ENCODE measurements at regions not wholly inside any gene's neighbourhood (a gene's known extent, or its start where the extent isn't known, plus 50 kb on each side); places are given as distances from the start of the nearest gene placed in this dataset.
"Not testable (repeated sequence)": the region's sequence is repeated elsewhere in the genome, so short reads cannot be mapped to it uniquely, and the experiment has no call there.

DNA sequence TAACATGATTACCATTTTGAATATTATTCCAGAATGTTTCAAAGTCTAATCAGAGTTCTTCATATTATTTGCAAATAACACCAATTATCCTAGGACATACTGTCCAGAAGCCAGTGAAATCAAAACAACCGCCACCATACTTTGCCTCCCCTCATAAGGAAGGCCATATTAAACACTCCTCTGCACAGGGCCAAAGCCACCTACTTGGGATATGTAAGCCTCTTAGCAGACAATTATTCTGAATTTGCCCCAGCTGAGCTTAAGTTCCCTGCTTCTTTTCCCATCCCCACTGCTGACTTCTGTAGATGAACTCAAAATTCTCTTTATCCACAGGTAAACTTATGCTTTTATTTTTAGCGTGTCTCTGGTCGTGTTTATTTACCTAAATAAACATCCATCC is 374.0 kb downstream of the KIF2B start:
- no peaks in the 10 kb centered on the region for H3K79me1 ChIP-seq (replicated peaks; ENCODE audit: low read length, poor library complexity, severe bottlenecking)
- H2AFZ ChIP-seq (ENCODE audit: low read depth, low read length) = no peak overlapping the region

DNA sequence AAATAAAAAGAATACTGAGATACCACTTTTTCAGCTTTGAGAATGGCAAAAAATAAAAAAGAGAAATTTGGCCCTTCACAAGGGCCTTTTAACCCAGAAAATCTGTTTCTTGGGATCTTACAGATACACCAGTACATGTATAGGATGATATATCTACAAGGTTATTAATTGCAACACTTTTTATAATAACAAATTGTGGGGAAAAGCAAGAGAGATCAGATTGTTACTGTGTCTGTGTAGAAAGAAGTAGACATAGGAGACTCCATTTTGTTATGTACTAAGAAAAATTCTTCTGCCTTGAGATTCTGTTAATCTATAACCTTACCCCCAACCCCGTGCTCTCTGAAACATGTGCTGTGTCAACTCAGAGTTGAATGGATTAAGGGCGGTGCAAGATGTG is 378.7 kb downstream of the KIF2B start:
- not testable (repeated sequence) for H2BK15ac ChIP-seq (ENCODE audit: low read depth, poor library complexity, severe bottlenecking); H3K9ac ChIP-seq (ENCODE audit: low read length); H3K18ac ChIP-seq (ENCODE audit: low read depth in 1 of 2, low read length in 2 of 2); H3K36me3 ChIP-seq (ENCODE audit: control insufficient read depth in 1 of 2, insufficient read depth in 2 of 2, low read depth in 1 of 2, low read length in 2 of 2); H2BK5ac ChIP-seq (ENCODE audit: low read depth, low read length, poor library complexity, severe bottlenecking); H2AK5ac ChIP-seq (ENCODE audit: low read length, severe bottlenecking); H3K14ac ChIP-seq (ENCODE audit: low read length in 2 of 2); H3K9me3 ChIP-seq (ENCODE audit: control insufficient read depth, low read length); H3K79me1 ChIP-seq (replicated peaks; ENCODE audit: low read length, poor library complexity, severe bottlenecking); H3K23ac ChIP-seq (ENCODE audit: low read length in 2 of 2); H3K27ac ChIP-seq (ENCODE audit: low read length, poor library complexity, severe bottlenecking); H3K4ac ChIP-seq (ENCODE audit: low read depth in 1 of 2, low read length in 2 of 2); H2BK12ac ChIP-seq (ENCODE audit: low read length in 2 of 2); H4K91ac ChIP-seq (ENCODE audit: low read length); H3K4me1 ChIP-seq (ENCODE audit: control insufficient read depth, insufficient read depth, low read depth, low read length); H3K27me3 ChIP-seq (ENCODE audit: control insufficient read depth in 1 of 2, insufficient read depth in 1 of 2, low read length in 2 of 2); H2AFZ ChIP-seq (ENCODE audit: low read depth, low read length); H3K4me3 ChIP-seq (ENCODE audit: insufficient read depth in 1 of 2, low read depth in 1 of 2, low read length in 2 of 2); H2BK120ac ChIP-seq (ENCODE audit: low read depth, low read length); H3K4me2 ChIP-seq (ENCODE audit: low read length, poor library complexity, severe bottlenecking); DNase-seq; H4K8ac ChIP-seq (ENCODE audit: low read length)
- WGBS = no CpG with 5 or more reads among the region's 2 CpGs

More for the DNA sequence above, 374.0 kb downstream of the KIF2B start:
- Histone ChIP-seq H4K8ac (ENCODE audit: low read length) (no peak overlapping the region), H3K27me3 (ENCODE audit: control insufficient read depth in 1 of 2, insufficient read depth in 1 of 2, low read length in 2 of 2) (no peaks in the 10 kb centered on the region), H2BK5ac (ENCODE audit: low read depth, low read length, poor library complexity, severe bottlenecking) (no peak overlapping the region), H3K14ac (ENCODE audit: low read length in 2 of 2) (no peak overlapping the region), H3K4ac (ENCODE audit: low read depth in 1 of 2, low read length in 2 of 2) (no peak overlapping the region), H3K9ac (ENCODE audit: low read length) (no peak overlapping the region), H3K27ac (ENCODE audit: low read length, poor library complexity, severe bottlenecking) (no peak overlapping the region), H3K23ac (ENCODE audit: low read length in 2 of 2) (no peak overlapping the region), H3K4me1 (ENCODE audit: control insufficient read depth, insufficient read depth, low read depth, low read length) (no peaks in the 10 kb centered on the region), H3K9me3 (ENCODE audit: control insufficient read depth, low read length) (peaks cover 6% of the 10 kb centered on the region), H2AK5ac (ENCODE audit: low read length, severe bottlenecking) (no peak overlapping the region), H2BK15ac (ENCODE audit: low read depth, poor library complexity, severe bottlenecking) (no peak overlapping the region), H4K91ac (ENCODE audit: low read length) (no peak overlapping the region), H3K36me3 (ENCODE audit: control insufficient read depth in 1 of 2, insufficient read depth in 2 of 2, low read depth in 1 of 2, low read length in 2 of 2) (no peaks in the 10 kb centered on the region), H2BK120ac (ENCODE audit: low read depth, low read length) (no peak overlapping the region), H3K4me2 (ENCODE audit: low read length, poor library complexity, severe bottlenecking) (no peak overlapping the region), H3K18ac (ENCODE audit: low read depth in 1 of 2, low read length in 2 of 2) (no peak overlapping the region), H2BK12ac (ENCODE audit: low read length in 2 of 2) (no peak overlapping the region), H3K4me3 (ENCODE audit: insufficient read depth in 1 of 2, low read depth in 1 of 2, low read length in 2 of 2) (no peak overlapping the region)
- 69% methylated on average over 2 of the region's 3 CpGs for WGBS
- no peak for DNase-seq

DNA sequence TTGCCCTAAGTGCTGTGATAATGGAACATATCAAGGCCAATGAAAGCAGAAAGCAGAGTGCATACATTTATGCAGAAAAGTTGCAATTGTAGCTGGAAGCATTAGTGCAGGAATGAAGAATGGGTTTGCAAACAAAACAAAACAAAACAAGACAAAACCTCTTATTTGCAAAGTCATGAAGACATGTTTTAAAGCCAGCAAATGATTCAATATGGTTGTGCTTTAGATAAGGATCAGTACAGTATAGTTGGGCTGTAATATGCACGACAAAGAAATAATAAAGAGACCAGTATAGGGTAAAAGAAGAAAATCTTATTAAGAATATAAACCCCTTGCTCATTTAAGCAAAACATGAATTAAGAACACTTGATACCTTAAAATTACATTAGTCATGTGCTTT is 398.1 kb downstream of the KIF2B start:
- no peaks in the 10 kb centered on the region for H3K79me1 ChIP-seq (replicated peaks; ENCODE audit: low read length, poor library complexity, severe bottlenecking)
- no peak overlapping the region for H3K4me2 ChIP-seq (ENCODE audit: low read length, poor library complexity, severe bottlenecking)
- H3K36me3 ChIP-seq (ENCODE audit: control insufficient read depth in 1 of 2, insufficient read depth in 2 of 2, low read depth in 1 of 2, low read length in 2 of 2) = no peaks in the 10 kb centered on the region
- H4K8ac ChIP-seq (ENCODE audit: low read length) = no peak overlapping the region
- H3K4me1 ChIP-seq (ENCODE audit: control insufficient read depth, insufficient read depth, low read depth, low read length) = no peaks in the 10 kb centered on the region
- no CpG with 5 or more reads among the region's 1 CpG for WGBS
- no peak overlapping the region for H2BK120ac ChIP-seq (ENCODE audit: low read depth, low read length)
- no peaks in the 10 kb centered on the region for H3K27me3 ChIP-seq (ENCODE audit: control insufficient read depth in 1 of 2, insufficient read depth in 1 of 2, low read length in 2 of 2)
- no peak overlapping the region for H3K4ac ChIP-seq (ENCODE audit: low read depth in 1 of 2, low read length in 2 of 2)
- no peak overlapping the region for H3K14ac ChIP-seq (ENCODE audit: low read length in 2 of 2)
- no peak overlapping the region for H4K91ac ChIP-seq (ENCODE audit: low read length)
- no peak overlapping the region for H2AFZ ChIP-seq (ENCODE audit: low read depth, low read length)
- H3K9me3 ChIP-seq (ENCODE audit: control insufficient read depth, low read length) = peaks cover 14% of the 10 kb centered on the region
- no peak overlapping the region for H3K9ac ChIP-seq (ENCODE audit: low read length)
- H2BK12ac ChIP-seq (ENCODE audit: low read length in 2 of 2) = no peak overlapping the region
- no peak overlapping the region for H3K23ac ChIP-seq (ENCODE audit: low read length in 2 of 2)
- H2BK15ac ChIP-seq (ENCODE audit: low read depth, poor library complexity, severe bottlenecking) = no peak overlapping the region
- H2BK5ac ChIP-seq (ENCODE audit: low read depth, low read length, poor library complexity, severe bottlenecking) = no peak overlapping the region
- no peak overlapping the region for H3K4me3 ChIP-seq (ENCODE audit: insufficient read depth in 1 of 2, low read depth in 1 of 2, low read length in 2 of 2)
- H3K27ac ChIP-seq (ENCODE audit: low read length, poor library complexity, severe bottlenecking) = no peak overlapping the region
- no peak overlapping the region for H2AK5ac ChIP-seq (ENCODE audit: low read length, severe bottlenecking)
- DNase-seq = no peak
- H3K18ac ChIP-seq (ENCODE audit: low read depth in 1 of 2, low read length in 2 of 2) = no peak overlapping the region

DNA sequence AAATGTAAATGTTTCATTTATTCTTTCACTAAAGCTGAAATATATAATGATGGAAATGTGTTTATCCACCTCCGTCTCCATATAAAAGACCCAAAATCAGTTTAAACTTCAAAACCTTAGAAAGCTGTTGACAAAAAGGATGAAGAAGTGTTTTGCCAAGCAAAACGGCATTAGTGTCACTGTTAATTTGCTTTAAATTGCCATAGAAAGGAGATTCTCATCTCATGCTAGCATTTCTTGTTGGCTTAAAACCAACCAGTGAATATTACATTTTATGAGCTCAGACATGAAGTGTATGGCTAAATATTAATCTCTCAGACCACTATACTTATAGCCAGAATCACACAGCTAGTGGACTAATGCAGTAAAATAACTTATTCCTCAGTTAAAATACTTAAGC is 398.8 kb downstream of the KIF2B start:
- H2AK5ac ChIP-seq (ENCODE audit: low read length, severe bottlenecking) = no peak overlapping the region
- WGBS = no CpG with 5 or more reads among the region's 2 CpGs
- H3K79me1 ChIP-seq (replicated peaks; ENCODE audit: low read length, poor library complexity, severe bottlenecking) = no peaks in the 10 kb centered on the region
- no peak overlapping the region for H2BK120ac ChIP-seq (ENCODE audit: low read depth, low read length)
- no peaks in the 10 kb centered on the region for H3K4me1 ChIP-seq (ENCODE audit: control insufficient read depth, insufficient read depth, low read depth, low read length)
- no peaks in the 10 kb centered on the region for H3K36me3 ChIP-seq (ENCODE audit: control insufficient read depth in 1 of 2, insufficient read depth in 2 of 2, low read depth in 1 of 2, low read length in 2 of 2)
- H4K8ac ChIP-seq (ENCODE audit: low read length) = no peak overlapping the region
- no peak overlapping the region for H3K4me3 ChIP-seq (ENCODE audit: insufficient read depth in 1 of 2, low read depth in 1 of 2, low read length in 2 of 2)
- no peak overlapping the region for H3K27ac ChIP-seq (ENCODE audit: low read length, poor library complexity, severe bottlenecking)
- H3K27me3 ChIP-seq (ENCODE audit: control insufficient read depth in 1 of 2, insufficient read depth in 1 of 2, low read length in 2 of 2) = no peaks in the 10 kb centered on the region
- no peak overlapping the region for H2BK5ac ChIP-seq (ENCODE audit: low read depth, low read length, poor library complexity, severe bottlenecking)
- no peak overlapping the region for H3K9ac ChIP-seq (ENCODE audit: low read length)
- no peak overlapping the region for H2BK15ac ChIP-seq (ENCODE audit: low read depth, poor library complexity, severe bottlenecking)
- no peak overlapping the region for H3K4me2 ChIP-seq (ENCODE audit: low read length, poor library complexity, severe bottlenecking)
- H4K91ac ChIP-seq (ENCODE audit: low read length) = no peak overlapping the region
- no peak overlapping the region for H3K23ac ChIP-seq (ENCODE audit: low read length in 2 of 2)
- no peak overlapping the region for H3K14ac ChIP-seq (ENCODE audit: low read length in 2 of 2)
- H2BK12ac ChIP-seq (ENCODE audit: low read length in 2 of 2) = no peak overlapping the region
- no peak overlapping the region for H2AFZ ChIP-seq (ENCODE audit: low read depth, low read length)
- H3K18ac ChIP-seq (ENCODE audit: low read depth in 1 of 2, low read length in 2 of 2) = no peak overlapping the region
- H3K9me3 ChIP-seq (ENCODE audit: control insufficient read depth, low read length) = peaks cover 16% of the 10 kb centered on the region
- no peak overlapping the region for H3K4ac ChIP-seq (ENCODE audit: low read depth in 1 of 2, low read length in 2 of 2)
- no peak for DNase-seq
